ENCODE measurements at regions not wholly inside any gene's neighbourhood (a gene's known extent, or its start where the extent isn't known, plus 50 kb on each side); places are given as distances from the start of the nearest gene placed in this dataset.

- no peak for TF ChIP-seq POLR2A (IDR thresholded peaks at IDR 0.05; ENCODE audit: low read depth, low read length)
- no peak for TF ChIP-seq CTCF (conservative IDR thresholded peaks at IDR 0.05; ENCODE audit: low read depth, low read length)
- peak; percentile 97 for TF ChIP-seq MAFK (IDR thresholded peaks at IDR 0.05; ENCODE audit: low read depth, low read length)
- no peak for TF ChIP-seq BHLHE40 (IDR thresholded peaks at IDR 0.05; ENCODE audit: low read depth, low read length)
- no peak for TF ChIP-seq CEBPB (IDR thresholded peaks at IDR 0.05; ENCODE audit: low read depth, low read length)
Measured at GRCh38 chr4:174438711-174439110, 83.6 kb downstream of the HPGD start.
